Anterior cingulate cortex (tissue), 58 donors: ENCODE measurements at regions not wholly inside any gene's neighbourhood (a gene's known extent, or its start where the extent isn't known, plus 50 kb on each side); places are given as distances from the start of the nearest gene placed in this dataset.

ENCODE experiments used
- DNase-seq, 58 donors: peaks; one replicate each; lab custom pipeline; 2025; lab: John Stamatoyannopoulos, UW

DNA sequence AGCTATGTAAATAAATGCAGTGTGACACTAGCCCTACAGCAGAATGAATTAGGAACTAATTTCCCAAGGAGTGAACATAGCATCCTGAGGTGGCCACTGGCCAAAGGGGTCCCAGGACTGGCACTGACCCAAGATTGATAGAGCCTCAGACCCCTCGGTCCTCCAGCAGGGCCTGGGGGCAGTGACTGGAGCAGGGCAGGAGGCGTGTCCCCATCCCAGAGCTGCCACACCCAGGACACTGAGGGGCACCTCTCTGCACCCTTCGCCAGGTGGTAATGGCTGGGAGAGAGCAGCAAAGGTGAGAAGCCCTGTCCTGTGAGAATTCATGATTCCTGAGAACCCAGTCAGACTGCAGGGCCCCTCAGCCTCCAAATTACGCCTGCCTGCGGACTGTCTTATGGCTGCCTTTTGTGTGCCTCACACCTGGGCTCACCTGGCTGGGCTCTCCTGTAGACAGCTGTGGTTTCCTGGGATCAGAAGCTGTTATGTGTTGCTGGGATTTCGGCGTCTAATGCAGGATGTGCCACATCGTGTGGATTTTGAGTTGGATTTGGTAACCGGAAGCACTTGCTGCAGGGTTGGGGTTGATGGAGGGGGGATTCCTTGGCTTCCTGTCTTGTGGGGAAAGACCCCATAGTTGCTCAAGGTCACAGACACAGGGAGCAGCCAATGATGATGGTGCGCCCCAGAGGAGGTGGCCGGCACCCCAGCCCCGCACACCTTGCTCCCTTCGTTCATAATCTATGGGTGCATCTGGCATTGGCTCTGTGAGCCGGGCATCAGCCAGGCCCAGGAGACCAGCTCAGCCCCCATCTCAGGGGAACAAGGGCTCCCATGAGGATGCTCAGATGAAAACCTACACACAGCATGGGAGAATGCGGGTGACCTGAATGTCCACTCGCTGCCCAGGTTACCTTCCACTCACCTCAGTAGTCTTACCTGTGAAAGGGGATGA, 582.9 kb downstream of the BRD1 start:
- DNase-seq, result no peak

DNA sequence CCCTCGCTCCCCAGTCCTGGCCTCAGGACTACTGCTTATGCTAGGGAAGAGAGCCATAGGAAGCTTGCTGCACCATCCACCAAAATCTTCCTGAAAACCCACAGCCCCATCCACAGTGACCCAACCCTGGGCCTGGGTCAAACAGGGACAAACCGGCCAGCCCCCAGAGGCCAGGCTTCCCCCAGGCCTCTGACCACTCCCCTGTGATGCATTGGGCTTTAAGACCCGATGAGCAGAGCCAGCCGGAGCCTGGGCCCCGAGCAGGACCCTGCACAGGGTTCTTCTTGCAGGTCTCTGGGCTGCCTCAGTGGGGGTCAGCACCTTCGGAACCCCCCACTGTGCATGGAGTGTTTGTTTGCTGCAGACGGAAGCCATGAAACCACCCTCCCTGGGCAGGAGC, 583.7 kb downstream of the BRD1 start:
- no peak for DNase-seq

DNA sequence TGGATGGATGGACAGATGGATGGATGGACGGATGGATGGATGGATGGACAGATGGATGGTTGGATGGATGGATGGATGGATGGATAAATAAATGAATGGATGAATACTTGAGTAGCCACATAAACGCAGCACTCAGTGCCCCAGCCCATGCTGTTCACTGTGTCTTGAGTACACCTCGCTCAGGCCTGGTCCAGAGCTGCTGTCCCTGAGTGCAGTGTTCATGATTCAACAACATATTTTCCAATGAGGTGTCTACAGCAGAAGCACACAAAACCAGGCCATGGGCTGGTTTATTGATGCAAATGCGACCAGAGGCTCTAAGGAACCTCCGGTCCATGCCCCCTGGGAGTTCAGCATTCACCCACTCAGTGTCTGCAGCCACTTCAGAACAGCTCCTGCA, 584.3 kb downstream of the BRD1 start:
- no peak for DNase-seq

DNA sequence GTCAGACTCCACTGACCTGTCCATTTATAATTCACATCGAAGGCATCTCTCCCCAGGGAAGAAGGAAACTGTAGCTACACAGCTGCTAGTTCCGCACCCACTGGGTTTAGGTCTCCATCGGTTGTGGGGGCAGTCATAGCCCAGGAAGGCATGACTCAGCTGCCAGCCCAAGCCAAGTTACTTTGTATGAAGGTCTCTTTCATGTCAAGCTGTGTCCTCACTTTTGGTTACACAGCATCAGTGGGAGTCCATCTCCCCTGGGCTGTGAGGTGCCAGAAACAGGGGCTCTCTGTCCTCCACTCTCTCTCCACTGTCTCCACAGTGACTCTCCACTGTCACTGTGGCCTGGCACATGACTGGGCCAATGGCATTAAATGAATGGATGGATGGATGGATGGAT, 585.2 kb downstream of the BRD1 start:
- DNase-seq, result no peak

DNA sequence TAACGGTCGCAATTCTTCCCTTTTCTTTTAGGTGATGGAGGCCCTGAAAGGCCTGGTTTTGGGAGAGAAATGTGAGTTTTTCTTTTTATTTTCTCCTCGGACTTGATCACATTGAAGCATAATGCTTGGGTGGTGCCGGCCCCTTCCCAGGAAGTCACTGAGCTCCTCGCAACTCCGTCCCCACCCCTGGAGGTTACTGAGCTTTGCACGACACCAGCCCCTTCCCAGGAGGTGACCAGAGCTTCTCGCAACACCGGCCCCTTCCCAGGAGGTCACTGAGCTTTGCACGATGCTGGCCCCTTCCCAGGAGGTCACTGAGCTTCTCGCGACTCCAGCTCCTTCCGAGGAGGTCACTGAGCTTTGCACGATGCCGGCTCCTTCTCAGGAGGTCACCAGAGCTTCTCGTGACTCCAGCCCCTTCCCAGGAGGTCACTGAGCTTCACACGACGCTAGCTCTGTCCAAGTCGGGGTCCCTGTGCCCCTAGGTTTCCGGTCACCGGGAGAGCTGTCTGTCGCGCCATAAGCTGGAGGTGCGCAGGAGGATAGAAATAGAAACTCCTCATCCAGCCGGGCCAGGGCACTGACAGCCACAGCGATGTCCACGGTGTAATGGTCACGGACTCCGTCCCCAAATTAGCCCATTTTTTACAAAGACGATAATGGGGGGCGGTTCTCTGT, 586.4 kb downstream of the BRD1 start:
- no peak for DNase-seq

DNA sequence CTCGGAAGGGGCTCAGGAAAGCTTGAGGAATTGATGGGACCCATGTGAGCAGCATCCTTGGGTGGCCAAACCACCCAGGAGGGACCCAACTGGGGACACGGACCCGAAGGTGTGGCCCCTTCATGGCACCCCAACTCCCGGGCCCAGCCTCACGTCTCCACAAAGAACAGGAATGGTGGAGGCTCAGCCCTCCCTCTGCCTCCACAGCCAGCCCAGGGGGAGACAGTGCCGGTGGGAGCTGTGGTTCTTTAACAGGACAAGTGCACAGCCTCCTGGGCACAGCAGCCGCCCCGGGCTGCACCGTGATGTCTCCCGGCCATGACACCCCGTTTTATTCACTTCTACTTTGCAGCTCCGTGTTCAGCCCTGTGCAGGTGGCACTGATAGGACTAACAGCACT, 587.2 kb downstream of the BRD1 start:
- no peak for DNase-seq

DNA sequence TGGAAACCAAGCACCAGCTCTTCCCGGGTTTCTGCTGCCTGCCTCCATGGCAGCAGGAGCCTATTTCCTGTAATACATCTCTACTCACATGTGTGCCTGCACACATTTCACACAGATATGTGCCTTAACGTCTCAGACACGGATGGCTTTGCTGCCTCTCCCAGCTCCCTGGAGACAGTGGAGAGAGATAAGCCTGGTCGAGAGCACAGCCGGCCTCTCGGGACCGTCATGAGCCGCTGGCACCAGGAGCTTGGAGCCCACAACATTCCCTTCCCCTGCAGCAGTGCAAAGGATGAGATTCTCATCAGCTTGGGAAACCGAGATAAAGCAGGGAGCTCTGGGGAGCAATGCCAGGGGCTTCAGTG, 587.7 kb downstream of the BRD1 start:
- no peak for DNase-seq

DNA sequence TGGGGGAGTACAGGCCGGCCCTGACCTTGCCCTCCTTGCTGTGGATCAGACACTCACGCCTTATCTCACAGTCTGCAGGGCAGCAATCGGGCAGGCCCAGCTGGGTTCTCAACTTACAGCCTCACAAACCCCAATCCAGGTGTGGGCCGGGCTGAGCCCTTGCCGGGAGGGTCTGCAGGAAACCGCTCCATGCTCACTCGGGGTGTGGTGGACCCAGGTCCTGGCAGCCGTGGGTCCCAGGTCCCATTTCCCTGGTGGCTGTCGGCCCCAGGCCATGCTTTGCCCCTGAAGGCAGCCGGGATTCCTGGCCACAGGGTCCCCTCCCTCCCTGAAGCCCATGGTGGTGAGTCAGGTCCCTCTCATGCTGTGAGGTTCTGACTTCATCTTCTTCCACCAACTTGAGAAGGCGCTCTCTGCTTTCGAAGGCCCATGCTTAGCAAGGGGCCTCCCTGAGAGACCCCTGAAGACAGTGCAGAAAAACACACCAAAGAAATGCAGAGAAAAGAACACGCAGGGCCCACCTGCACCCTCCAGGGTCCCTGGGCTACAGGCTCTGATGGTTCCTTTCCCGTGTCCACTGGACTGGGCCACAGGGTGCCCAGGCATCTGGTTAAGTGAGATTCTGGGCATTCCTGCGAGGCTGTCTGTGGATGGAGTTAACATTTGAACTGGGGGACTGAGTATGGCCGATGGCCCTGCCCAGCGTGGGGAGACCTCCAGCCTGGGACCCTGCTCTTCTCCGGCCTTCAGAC, 588.2 kb downstream of the BRD1 start:
- DNase-seq, result no peak

DNA sequence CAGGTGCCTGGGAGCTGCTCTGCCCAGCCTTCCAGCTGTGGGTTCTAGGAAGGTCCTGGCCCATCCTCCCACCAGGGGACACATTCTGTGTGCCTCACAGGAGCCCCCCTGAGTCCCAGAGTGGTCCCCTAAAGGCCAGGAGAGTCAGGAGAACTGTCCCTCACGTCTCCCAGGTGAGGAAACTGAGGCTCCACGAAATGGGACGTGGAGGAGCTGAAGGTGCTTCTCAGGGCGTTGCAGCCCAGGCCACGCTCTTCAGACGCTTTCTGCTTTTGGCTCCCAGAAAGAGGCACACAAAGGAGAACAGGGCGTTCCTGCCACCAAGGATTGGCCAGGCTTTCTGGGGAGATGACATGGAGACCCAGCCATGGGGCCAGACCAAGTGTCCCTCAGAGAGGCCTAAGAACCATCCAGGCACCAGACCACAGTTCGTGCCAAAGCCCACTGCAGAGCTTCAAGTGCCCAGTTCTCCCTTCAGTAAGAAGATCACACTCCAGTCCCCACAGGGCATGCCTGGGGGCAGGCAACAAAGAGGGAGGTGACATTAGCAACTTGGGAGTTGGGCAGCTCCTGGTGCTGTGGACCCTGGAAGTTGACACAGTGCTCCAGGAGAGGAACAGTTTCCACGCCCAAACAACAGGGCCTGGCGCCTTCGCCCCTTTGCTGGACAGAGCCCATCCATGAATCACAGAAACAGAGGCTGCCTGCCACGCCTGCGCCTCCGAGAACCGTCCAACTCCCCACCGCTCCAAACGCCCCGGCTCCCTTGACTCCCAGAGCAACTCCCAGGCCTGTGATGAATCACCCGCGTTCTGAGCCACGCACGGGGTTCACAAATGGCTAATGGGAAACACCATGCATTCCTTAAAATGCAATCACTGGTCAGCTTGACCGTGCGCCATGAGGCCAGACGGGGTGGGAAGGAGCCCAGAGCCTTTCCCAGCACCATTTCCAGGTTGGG, 589.2 kb downstream of the BRD1 start:
- DNase-seq, result no peak

DNA sequence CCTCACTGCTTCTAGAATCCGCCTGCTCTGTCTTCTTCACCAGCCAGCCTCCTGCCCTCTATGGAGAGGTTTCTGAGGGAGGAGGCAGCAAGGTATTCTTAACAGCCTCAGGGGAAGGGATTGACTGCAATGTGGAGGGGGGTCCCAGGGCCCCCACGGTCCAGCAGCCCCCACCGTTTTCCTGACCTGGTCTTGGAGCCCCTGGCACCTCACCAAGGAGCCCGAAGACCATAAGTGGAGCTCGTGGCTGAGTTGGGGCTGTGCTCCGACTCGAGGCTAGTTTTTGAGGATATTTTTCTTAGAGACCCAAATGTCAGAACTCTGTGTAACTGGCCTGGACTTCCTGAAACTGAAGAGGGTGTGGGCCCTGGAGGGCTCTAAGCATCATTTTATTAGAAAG, 590.0 kb downstream of the BRD1 start:
- DNase-seq, result no peak

DNA sequence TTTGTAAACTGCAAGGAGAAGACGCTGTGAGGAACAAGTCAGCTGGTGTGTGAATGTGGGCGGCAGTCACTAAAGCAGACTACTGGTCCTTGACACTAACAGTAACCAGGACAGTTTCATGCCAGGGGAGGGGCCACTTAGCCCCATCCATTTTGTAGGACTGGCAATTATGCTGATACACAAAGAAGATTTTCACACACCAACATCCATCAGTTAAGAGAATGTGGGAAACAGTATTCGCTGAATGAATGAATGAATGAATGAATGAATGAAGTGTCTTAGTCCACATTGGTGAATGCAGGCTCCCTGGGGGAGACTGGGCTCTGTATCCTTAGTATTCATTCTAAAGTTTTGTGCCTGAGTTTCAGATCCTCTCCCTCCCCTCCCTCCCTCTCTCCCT, 590.4 kb downstream of the BRD1 start:
- DNase-seq, result no peak

DNA sequence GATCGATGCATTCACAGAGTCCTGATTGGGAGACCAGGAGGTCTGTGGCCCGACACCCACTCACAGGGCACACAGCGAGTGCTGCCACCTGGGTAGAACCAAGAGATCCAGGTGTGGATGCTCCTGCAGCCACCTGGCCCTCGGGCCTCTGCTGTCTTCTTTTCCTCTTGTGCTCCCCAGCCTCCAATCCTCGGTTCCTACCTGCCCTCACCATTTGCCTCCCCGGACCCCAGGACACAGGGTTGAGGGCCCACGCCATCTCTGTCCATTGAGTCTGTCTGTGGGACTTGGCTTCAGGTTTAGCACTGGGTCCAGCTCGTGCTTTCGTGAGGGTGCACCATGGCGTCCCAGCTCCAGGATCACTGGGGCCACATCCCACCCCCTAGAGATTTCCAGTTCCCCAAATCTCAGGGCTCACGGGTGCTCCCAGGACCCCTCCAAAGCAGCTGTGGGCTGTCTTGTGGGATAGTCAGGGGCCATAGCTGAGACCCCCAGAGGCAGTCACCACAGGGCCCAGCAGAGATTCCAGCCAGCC, 591.1 kb downstream of the BRD1 start:
- no peak for DNase-seq

DNA sequence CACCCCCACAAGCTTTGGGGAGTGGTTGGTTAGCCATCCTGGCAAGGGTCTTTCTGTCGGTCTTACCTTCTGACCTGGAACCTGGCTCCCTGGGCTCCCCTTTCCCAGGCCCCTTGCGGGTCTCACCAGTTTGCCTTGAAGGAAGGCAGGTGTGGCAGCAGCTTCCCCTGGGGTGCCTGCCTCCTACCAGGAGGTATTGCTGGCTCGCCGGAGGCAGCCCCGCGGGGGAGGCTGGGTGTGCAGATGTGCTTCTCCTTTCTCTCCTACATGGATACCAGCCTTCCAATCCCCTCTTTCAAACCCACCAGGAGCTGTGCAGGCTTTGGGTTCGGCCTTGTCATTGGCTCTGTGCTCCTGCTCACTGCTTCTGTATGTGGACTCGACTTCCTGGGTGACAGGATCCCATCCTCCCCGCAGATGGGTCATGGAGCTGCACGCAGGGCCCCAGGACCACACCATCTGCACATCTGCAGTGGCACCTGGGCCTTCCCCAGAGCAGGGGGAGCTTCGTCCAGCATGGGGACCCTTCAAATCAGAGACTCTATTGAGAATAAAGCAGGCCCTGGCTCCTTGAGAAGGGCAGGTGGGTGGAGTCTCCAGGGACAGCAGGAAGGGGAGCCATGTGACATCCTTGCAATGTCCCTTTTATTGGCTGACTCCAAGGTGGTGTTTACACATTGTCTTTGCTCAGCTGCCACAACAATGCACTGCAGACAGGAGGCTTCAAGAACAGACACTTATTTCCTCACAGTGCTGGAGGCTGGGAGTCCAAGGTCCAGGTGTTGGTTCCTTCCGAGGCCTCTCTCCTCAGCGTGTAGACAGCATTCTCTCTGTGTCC, 592.0 kb downstream of the BRD1 start:
- DNase-seq, result no peak

DNA sequence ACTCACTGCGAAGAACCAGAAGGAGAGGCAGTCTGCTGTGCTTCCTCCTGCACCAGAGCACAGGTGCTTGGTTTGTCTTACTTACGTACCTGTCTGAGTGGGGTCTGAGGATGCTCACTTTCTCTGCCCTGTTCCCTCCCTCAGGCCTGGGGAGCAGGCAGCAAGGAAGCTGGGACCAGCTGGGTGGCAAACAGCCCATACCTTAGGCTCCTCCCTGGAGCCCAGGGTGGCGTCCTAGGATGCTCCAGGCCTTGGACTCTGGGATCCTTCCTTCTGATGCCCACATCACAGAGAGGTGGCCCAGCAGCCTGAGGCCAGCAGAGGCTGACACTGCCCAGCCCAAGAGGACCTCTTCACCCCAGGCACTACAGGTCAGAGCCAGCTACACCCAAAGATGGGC, 593.2 kb downstream of the BRD1 start:
- DNase-seq, result no peak

DNA sequence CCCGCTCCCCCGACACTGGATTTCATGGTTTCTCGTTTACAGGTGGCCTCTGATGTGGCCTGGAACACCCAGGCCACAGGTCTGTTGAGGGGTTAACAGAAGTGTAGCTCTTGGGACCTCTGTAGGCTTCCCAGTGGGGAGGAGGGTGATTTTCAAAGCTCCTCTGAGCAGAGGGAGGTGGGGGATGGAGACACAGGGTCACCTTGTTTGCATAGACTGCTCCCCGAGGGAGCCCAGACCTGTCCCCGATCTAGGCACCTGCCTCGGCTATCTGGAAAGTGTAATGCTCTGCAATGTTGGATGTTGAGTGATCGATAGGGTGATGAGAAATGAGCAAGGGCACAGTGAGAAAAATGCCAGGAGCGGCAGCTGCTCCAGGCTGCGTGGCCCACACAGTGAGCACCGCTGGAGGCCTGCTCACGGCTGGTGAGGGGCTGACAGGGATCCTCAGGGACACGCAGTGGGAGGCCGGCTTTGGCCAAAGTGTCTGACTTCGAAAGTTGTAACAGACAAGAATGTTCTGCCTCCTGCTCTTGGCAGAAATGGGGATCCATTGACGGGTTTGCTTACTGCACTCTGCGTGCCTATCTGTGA, 594.1 kb downstream of the BRD1 start:
- no peak for DNase-seq

DNA sequence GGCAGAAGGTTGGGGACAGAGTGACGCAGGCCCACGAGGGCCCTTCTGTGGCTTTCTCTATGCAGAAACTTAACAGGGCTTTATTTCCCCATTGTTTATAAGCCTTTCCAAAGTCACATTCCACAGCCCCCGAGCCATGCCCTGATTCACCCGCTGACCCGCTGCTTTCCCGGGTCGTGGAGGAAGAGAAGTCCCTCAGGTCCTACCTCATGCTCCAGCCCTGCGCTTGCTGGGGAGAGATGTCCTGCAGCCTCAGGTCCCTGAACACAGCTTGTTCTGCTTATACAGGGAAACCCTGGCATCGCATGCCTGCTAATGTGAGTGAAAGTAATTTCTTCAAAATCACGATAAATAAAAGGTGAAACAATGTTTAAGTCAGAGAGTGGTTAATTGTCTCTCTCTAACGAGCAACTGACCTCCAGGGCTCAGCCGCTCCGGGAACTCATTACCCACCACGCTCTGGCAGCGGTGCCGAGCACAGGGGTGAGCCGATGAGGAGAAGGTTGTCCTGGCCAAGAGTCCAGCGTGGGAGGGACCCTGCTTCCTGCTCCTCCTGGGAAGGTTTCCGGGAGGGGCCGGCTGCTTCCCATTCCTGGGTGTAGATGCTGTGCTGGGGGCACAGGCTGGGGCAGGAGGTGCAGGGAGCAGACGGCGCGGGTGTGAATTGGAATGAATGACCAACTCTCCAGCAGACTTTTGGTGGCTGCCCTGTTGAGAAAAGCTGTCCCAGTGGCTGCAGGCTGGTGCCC, 595.2 kb downstream of the BRD1 start:
- no peak for DNase-seq

DNA sequence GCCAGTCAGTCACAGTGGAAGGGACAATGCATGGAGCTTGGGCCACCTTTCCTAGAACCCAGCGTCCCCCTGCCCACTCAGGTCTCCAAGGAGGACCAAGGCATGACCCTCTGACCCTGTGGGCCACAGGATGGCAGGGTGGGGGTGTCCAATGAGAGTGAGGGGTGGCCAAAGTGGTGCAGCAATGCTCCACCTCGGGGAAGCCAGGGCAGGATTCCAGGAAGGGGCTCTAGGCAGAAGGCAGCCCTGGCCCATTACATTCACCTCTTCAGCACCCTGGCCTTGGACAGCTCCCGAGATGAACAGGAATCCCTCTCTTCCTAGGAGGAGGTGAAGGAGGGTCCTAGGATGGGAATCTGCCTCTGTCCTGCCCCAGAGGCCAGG, 597.5 kb downstream of the BRD1 start:
- DNase-seq, result no peak
